Stomach (tissue), 8 donors: ENCODE measurements at regions not wholly inside any gene's neighbourhood (a gene's known extent, or its start where the extent isn't known, plus 50 kb on each side); places are given as distances from the start of the nearest gene placed in this dataset.

Experiments
- DNase-seq, 2 donors: peaks; one replicate each; pipeline versions ENCODE4 v3.0.0 to v3.0.0-alpha.2; 2013 to 2019
- H3K27ac ChIP-seq, 5 donors: fragments of 200-600 bp in 4 of 5; sonication (generic) in 4 of 5; one replicate each; pipeline ENCODE4 v1.5.1; 2013 to 2019; ENCODE audit warnings: mild to moderate bottlenecking in 1 of 5, moderate library complexity in 1 of 5
- H3K27me3 ChIP-seq, 3 donors: fragments of 200-600 bp; sonication (generic); one replicate each; pipeline ENCODE4 v1.5.1; 2017 to 2019; ENCODE audit warnings: mixed run types in 1 of 3
- H3K36me3 ChIP-seq, 4 donors: fragments of 200-600 bp; sonication (generic); 1 replicate in 3 of 4; 2 replicates in 1 of 4; pipeline ENCODE4 v1.5.1; 2016 to 2019
- H3K4me1 ChIP-seq, 4 donors: fragments of 200-600 bp; sonication (generic); one replicate each; pipeline ENCODE4 v1.5.1; 2016 to 2019
- H3K4me3 ChIP-seq, 4 donors: fragments of 200-600 bp; sonication (generic) in 3 of 4; one replicate each; pipeline ENCODE4 v1.5.1; 2016 to 2019; ENCODE audit warnings: mild to moderate bottlenecking in 1 of 4
- H3K9me3 ChIP-seq, 4 donors: fragments of 200-600 bp; sonication (generic); one replicate each; pipeline ENCODE4 v1.5.1; 2016 to 2019
- EP300 ChIP-seq: sonication (generic); formaldehyde crosslinking; IDR thresholded peaks from one replicate; pipeline ENCODE4 v1.6.1; 2017; ENCODE audit warnings: antibody characterized with exemption
- POLR2A ChIP-seq, 4 donors: fragments of 450-650 bp; IDR thresholded peaks; one replicate each; pipeline ENCODE4 v1.6.1; 2016; ENCODE audit warnings: antibody characterized with exemption in 4 of 4, control low read depth in 2 of 4, mild to moderate bottlenecking in 1 of 4, moderate library complexity in 1 of 4
- POLR2AphosphoS5 ChIP-seq, 3 donors: sonication (generic); formaldehyde crosslinking; IDR thresholded peaks; one replicate each; pipeline ENCODE4 v1.6.1; 2016; ENCODE audit warnings: antibody characterized with exemption in 3 of 3
- WGBS, 5 donors: extraction: QIAGEN DNeasy Blood & Tissue Kit in 3 of 5; methylation state at CpG; one replicate each; pipeline versions ENCODE4 v1.1.5 to v1.1.7; 2013 to 2018; 5-methylcytosine and 5-hydroxymethylcytosine counted together
- intact Hi-C: fragments of 100-400 bp; cut with DNase I; formaldehyde crosslinking; loops from one replicate; pipeline ENCODE4 v1.15.1; 2023; ENCODE audit warnings: low total_unique reads
- TF ChIP-seq, protein P1 (sequence below), 7 experiments: fragments of 450-650 bp in 4 of 7; fragments of 200-600 bp in 3 of 7; sonication (generic) in 3 of 7; IDR thresholded peaks; one replicate each; pipeline ENCODE4 v1.5.1; 2016 to 2019; ENCODE audit warnings: antibody characterized with exemption in 7 of 7, control low read depth in 2 of 7, mild to moderate bottlenecking in 1 of 7
- donor health status: healthy with polysubstance abuse.
- donor health status: Bipolar disorder and iron deficiency.
- donor health status: healthy.

DNA sequence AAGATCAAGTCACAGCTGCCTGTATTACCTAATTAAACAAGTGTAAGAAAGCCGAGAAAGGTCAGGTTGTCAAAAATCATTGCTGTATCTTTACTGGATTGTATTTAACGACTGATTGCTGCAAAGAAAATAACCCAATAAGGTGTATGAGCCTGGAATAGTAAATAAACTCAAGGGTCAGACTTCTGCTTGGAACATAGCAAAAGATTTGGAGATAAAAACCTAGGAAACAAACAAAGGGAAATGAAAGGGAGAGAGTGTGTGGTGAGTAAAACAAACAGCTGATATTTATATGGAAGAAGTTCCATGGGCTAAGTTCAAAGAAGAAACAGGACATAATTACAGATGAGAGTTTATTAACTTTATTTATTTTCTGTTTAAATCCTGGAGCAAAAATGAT is 354.0 kb downstream of the TLR4 start:
- no peak for DNase-seq
- H3K27ac ChIP-seq, result no peak overlapping the region
- no peak overlapping the region for H3K4me3 ChIP-seq
- no peaks in the 10 kb centered on the region for H3K27me3 ChIP-seq
- no peaks in the 10 kb centered on the region for H3K36me3 ChIP-seq
- TF ChIP-seq, protein P1, sequence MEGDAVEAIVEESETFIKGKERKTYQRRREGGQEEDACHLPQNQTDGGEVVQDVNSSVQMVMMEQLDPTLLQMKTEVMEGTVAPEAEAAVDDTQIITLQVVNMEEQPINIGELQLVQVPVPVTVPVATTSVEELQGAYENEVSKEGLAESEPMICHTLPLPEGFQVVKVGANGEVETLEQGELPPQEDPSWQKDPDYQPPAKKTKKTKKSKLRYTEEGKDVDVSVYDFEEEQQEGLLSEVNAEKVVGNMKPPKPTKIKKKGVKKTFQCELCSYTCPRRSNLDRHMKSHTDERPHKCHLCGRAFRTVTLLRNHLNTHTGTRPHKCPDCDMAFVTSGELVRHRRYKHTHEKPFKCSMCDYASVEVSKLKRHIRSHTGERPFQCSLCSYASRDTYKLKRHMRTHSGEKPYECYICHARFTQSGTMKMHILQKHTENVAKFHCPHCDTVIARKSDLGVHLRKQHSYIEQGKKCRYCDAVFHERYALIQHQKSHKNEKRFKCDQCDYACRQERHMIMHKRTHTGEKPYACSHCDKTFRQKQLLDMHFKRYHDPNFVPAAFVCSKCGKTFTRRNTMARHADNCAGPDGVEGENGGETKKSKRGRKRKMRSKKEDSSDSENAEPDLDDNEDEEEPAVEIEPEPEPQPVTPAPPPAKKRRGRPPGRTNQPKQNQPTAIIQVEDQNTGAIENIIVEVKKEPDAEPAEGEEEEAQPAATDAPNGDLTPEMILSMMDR (IDR thresholded peaks at IDR 0.05), result no peak
- no peak for TF ChIP-seq POLR2AphosphoS5 (IDR thresholded peaks at IDR 0.05)
- TF ChIP-seq EP300, result no peak
- TF ChIP-seq POLR2A (IDR thresholded peaks at IDR 0.05), result no peak
- H3K9me3 ChIP-seq, result no peaks in the 10 kb centered on the region
- WGBS, 5 donors, result 17 to 29% (median 23%) methylated on average over 2 of the region's 2 CpGs
- H3K4me1 ChIP-seq, result no peaks in the 10 kb centered on the region
- intact Hi-C loops, result no loop called here

DNA sequence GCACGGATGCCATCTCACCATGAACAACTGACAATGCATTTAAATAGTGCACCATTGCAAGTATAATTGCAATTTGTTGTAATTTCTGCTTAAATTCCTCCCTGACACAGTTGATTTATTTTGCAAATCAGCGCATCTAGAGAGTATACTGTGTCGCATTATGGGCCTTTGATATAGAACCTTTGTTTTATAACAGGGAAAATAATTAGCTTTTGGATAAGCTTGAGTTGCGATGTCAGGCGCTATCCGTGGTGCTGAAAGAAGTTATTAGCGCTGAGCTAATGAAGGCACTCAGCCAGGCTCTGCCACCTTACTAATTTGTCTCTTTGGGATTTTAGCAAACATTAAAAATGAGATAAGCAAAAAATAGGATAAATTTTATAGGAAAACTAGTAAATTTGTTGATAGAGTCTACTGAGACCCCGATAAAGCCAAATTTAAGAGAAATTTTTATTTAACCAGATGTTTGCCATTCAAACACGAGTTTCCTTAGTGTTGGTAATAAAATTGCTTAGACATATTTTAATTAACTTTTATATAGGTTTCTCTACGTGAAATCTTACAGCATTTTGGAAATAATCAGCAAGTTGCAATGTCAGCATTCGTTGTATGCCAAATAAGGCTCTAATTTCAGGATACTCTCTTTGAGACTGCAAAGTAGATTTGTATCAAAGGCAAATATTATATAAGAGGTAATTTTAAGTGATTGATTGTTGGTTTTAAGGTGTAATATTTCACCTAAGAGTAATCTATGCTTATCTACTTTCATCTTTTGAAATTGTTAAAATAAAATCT is 355.5 kb downstream of the TLR4 start:
- WGBS, 5 donors, result 22 to 24% (median 23%) methylated on average over 11 of the region's 11 CpGs
- intact Hi-C loops, result no loop called here
- H3K9me3 ChIP-seq, result no peaks in the 10 kb centered on the region
- DNase-seq, result peak; percentile 34 to 70
- H3K27ac ChIP-seq, result no peak overlapping the region
- no peak for TF ChIP-seq POLR2A (IDR thresholded peaks at IDR 0.05)
- TF ChIP-seq POLR2AphosphoS5 (IDR thresholded peaks at IDR 0.05), result no peak
- TF ChIP-seq EP300, result no peak
- TF ChIP-seq, protein P1 (IDR thresholded peaks at IDR 0.05), result no peak
- H3K4me3 ChIP-seq, result no peak overlapping the region
- H3K36me3 ChIP-seq, result no peaks in the 10 kb centered on the region
- H3K27me3 ChIP-seq, result no peaks in the 10 kb centered on the region
- no peaks in the 10 kb centered on the region for H3K4me1 ChIP-seq

DNA sequence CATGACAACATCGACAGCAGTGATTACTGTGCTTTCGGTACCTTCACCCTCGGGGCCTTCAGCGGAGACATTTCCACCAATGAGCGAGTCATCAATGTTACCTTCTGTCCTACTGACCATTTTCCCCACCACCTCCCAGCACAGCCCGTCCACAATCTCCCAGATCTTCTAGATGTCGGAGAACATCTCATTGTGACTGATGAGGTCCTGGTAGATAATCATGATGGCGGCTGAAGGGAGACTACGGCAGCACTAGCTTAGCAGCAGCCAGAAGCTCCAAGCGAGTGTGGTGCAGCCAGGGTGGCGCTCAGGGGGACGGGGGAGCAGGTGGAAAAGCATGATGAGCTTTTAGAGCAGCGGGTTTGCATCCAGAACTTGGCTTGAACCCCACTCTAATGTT is 379.0 kb downstream of the TLR4 start:
- intact Hi-C loops, result no loop called here
- TF ChIP-seq, protein P1 (IDR thresholded peaks at IDR 0.05), result no peak
- no peak for TF ChIP-seq POLR2A (IDR thresholded peaks at IDR 0.05)
- no peak for TF ChIP-seq EP300
- no peak for TF ChIP-seq POLR2AphosphoS5 (IDR thresholded peaks at IDR 0.05)
- WGBS, 5 donors, result 82 to 89% (median 85%) methylated on average over 13 of the region's 13 CpGs

GRCh38 chr9:118088090-118088489 is 383.9 kb downstream of the TLR4 start:
- H3K36me3 ChIP-seq, result no peaks in the 10 kb centered on the region
- no peaks in the 10 kb centered on the region for H3K9me3 ChIP-seq

More for the DNA sequence above, 379.0 kb downstream of the TLR4 start:
- Histone ChIP-seq H3K9me3 (no peaks in the 10 kb centered on the region), H3K27me3 (no peaks in the 10 kb centered on the region), H3K27ac (no peak overlapping the region), H3K36me3 (no peaks in the 10 kb centered on the region), H3K4me3 (no peak overlapping the region), H3K4me1 (no peaks in the 10 kb centered on the region)
- DNase-seq, result no peak

More at GRCh38 chr9:118088090-118088489, 383.9 kb downstream of the TLR4 start:
- H3K4me1 ChIP-seq, result no peaks in the 10 kb centered on the region
- H3K27ac ChIP-seq, result no peak overlapping the region
- 64 to 81% (median 76%) methylated on average over 2 of the region's 2 CpGs for whole genome bisulfite sequencing, 5 donors
- intact Hi-C loops, result no loop called here
- H3K4me3 ChIP-seq, result no peak overlapping the region
- no peak for DNase-seq
- no peaks in the 10 kb centered on the region for H3K27me3 ChIP-seq
- TF ChIP-seq, protein P1 (IDR thresholded peaks at IDR 0.05), result no peak
